Activated T-cell treated with anti-CD3 and anti-CD28 coated beads, Interleukin-2, amount 50 U/mL, for 1 hour (primary cell): ENCODE measurements at regions not wholly inside any gene's neighbourhood (a gene's known extent, or its start where the extent isn't known, plus 50 kb on each side); places are given as distances from the start of the nearest gene placed in this dataset.
A peak's percentile ranks its signal among the peaks of the same experiment; 100 is the strongest.

Source experiments
- DNase-seq: peaks from one replicate; pipeline ENCODE4 v3.0.0-alpha.2; 2020

DNA sequence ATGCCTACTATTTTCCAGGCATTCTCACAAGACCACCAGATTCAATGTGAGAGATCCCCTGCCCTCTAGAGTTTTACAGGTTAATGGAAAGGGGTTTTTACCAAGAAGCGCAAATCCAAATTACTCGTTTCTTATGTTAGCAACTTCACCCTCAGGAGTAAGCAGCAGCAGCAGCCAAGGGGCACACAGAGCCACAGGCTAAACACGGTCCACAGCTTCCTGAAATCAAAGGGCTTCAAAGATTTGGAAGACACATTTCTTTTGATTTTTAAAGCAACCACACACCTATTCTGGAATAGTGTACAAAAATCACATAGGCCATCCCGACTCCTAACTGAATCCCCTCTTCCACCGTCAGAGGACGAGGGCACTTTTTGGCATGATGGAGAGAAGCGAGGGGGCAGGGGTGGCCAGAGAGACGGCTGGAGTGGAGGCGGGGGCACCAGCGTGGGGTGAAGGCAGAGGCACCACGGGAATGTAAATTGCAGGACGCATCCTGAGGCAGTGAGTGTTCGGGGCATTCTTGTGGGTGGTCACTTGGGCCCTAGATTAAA lies 107.0 kb downstream of the ARF6 start:
- no peak for DNase-seq

DNA sequence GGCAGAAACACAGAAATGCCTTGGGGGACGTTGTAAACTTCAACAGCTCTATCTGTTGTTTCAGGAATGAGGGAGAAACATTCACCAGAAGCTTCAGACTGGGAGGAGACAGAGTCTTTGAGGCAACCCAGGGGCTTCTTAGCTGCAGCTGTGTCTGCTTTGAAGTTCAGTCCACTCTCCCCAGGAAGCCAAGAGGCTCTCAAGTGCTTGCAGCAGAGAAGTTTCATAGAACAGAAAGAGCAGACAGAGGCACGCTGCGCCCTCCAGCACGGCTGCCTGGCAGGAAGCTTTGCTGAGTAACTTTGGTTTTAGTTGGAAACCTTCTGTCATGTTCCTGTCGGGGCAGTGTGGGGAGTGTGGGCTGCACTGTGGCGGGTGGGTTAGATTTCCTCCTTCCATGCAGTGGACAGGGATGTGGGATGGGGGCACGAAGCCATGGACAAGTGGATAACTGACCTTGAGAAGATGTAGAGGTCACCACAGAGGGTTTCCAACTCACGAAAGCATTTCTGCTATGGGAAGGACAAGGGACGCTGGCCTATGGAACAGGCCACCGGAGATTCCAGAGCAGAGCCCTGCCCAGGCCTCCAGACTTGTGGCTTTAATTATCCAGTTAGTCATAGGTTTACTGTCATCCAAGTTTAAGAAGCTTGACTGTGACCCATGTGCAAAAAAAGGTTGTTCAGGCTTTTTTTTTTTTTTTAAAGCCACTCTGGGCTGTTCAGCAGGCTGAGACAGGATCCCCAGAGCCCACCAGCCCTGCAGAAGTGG lies 107.7 kb downstream of the ARF6 start:
- DNase-seq, result peak; percentile 77

DNA sequence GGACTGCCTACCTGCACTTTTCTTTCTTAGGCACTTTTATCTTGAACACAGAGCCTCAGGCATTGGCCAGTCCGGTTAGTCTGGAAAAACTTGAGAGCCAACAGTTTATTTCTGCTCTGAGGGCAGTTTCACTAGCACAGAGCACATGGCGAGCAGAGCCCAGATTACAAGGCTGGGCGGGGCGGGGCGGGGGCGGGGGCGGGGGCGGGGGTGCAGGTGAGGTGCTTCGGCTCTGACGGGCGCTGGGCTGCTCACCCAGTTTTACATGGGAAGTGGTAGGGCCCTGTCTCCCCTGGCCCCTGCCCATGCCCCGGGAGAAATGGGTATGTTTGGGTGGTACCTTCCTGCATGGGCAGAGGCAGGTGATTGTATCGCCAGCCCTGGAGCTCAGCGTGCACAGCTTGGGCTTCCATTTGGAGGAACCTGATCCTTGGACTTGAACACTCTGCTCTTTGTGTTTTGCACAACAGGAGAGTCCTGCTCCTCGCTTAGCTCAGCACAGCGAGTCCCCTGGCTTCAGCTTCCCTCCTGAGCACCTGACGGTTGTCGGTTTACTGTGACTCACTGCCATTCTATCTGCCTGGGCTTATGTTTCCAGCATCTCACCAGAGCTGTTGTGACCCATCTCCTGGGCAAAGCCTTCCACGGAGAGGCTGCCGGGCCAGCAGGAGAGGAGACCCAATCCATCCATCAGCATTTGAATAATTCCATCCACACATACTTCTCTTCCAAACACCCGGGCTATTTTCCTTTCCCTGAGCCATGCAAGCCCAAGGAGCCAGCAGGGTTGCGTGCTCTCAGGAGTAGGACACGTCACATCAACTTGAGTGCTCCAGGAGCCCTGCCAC lies 108.5 kb downstream of the ARF6 start:
- peak; percentile 77 for DNase-seq

DNA sequence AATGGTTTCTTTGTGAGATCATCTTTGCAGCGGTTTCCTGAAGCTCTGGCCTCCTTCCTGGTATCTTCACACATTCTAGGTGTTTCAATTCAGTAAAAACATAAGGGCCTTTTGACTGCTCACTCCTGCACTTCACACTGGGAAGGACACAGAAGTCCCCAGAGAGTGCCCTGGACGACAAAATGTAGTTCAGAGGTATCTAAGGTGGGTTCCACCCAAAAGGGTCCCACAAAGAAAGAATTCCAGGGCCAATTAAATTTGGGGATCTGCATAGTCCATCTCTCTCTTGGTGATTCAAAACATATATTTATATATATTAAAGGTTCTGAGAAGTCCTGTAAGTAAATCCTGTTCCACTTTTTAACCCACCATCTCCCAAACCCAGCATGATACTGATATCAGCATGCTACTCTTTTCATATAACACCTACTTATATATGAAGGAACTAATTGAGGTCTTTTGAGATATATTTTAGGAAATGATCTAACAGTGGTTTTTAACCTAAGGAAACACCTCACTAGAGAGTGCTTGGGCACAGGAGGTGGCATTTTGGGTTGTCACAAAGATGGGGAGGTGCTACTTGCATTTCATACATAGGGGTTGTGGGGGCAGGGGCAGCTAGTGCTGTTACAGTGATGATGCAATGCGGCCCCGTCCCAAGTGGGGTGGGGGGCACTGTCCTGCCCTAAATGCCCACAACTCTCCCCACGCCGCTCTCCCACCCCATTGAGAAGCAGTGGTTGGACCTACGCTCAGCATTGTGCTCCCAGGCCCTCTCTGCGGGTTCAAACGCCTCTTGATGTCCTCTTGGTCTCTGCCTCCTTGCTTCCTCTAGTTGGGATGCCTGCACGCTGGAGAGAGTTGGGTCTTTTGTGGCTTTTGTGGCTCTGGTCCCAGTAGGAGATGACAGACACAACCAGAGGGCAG lies 109.4 kb downstream of the ARF6 start:
- DNase-seq, result peak; percentile 65

DNA sequence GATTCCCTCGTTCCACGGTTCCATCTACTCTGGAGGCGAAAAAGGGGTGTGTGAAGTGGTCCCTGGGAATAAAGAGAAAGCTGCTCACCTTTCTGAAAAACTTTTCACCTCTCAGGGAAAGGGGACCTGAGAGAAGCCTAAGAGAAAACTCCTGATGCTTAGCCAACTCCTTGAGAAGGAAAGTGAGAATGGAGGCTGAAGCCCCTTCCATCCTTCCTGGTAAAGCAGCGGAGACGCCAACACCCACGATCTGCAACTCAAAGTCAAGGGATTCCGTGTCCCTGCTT lies 110.0 kb downstream of the ARF6 start:
- DNase-seq, result no peak

DNA sequence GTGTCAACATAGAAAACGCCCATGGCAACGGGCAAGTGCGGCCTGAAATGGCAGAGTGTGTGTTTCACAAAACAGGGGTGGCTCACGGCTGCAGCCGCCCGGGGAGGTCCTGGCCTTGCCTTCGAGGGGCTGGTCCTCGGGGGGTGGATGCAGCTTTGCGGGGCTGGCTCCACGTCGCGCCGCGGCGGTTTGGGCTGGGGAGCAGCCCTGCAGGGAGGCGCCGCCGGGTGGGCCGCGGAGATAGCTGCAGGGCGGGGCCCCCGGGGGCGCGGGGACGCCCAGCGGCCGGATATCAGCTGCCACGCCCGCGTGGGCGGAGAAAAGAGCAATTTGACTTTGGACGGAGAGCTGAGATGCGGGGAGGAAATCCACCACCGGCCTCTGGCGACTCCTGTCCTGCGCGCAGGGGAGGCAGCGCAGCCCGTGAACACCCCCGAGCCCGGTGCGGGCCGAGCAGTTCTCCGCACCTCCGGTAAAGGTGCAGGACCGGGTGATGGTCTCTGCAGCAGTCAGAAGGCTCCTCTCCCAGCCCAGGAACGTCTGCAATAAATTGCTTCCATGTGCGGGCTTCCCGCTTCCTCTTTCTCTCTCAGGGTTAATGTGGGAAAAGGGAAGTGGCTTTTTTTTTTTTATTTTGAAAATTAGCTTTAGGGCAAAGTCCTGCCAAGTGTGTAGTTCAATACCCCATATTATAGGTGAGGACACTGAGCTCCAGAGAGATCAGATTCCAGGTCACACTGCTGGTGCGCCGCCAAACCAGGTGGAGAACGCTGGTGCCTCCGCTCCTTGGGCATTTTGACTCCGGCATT lies 110.5 kb downstream of the ARF6 start:
- DNase-seq, result peak; percentile 78

DNA sequence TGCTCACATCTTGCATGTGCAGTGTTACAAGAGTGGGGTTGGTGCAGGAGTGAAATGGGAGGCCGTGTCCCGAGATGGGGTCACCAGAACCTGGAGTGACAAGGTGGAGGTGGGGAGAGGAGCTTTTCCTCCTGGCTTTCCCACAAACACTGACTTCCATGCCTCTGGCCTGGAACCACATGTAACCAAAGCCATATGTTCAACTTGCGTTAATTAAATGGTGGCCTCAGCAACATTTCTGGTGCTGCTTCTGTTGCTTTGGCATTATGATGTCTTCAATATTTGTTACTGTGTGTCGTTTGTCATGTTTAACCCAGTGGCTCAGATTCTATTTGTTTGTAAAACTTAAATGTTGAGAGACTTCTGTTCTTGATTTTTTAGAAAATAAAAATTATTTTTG lies 110.2 kb downstream of the VCPKMT start:
- DNase-seq, result no peak

DNA sequence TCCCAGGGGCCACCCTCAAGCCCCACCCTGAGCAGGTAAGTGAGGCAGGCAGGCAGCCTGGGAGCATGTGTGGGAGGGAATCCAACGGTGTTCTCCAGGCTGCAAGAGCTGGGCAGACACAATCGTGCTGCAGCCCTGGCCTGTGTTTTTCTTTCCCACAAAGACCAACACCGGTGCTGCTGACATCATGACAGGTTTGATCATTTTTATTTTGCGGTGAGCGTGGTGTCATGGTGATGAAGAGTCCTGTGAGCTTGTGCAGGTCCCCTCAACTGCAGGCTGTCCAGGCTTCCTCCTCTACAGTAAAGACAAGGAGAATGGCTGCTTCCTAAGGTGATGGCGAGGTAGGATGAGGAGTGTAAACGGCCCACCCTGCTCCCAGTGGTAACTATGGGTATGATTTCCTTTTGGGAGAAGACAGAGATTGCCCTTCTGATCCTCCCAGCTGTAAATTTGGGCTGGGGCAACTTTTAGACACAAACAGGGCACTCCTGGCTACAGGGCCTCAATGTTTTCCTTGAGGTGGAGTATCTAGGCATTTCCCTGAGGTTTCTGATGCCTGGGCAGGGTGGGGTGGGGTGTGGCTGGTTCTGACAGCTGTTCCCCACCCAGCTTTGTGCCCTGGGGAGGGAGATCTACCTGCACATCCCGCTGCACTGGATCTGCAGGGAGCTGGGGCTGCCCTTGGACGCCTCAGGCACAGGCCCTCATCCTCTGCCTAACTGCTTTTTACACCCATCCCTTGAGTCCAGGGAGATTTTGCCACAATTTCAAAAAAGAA lies 109.1 kb downstream of the VCPKMT start:
- no peak for DNase-seq

DNA sequence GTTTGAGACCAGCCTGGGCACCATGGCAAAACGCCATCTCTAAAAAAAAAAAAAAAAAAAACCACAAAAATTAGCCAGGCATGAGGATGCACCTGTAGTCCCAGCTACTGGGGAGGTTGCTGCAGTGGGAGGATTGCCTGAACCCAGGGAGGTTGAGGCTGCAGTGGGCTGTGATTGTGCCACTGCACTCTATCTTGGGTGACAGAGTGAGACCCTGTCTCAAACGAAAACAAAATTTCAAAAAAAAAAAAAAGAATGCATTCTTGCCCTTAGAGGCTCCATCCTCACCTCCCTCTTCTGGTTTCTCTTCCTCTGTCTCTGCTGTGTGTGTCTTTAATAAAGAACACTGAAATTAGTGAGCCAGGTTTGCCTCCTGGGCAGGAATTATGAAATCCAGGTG lies 107.8 kb downstream of the VCPKMT start:
- no peak for DNase-seq

DNA sequence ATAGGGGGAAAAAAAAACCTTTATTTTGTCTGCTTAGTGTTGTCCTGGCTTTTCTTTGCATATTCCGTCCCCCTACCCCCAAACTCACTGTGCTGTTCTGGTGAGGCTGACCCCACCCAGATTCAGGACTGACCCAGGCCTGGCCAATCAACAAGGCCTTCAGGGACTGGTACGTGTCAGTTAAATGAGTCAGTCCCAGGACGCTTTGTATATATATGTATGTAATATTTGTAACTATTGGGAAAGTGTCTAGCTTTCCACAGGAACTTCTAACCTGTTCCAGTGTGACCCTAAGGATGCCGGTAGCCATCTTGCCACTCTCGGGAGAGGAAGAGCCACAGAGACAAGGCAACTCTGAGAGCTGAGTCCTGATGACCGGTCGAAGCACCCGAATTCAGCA lies 107.4 kb downstream of the VCPKMT start:
- DNase-seq, result no peak

DNA sequence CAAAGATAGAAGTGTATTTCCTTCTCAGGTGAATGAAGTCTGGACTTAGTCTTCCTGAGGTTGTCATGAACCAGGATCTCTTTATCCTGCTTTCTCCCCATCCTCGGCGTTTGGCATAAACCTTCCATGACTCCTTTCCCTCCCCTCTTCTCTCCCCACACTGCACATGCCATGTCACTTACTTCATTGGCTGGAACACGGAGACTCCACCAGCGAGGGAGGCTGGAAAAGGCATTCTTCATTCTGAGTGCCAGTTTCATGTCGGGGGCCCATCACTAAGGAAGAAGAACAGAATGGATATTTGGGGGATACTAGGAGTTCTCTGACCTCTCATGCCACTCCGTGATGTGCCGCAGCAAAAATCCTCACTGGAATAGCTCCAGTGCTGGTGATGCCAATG lies 105.6 kb downstream of the VCPKMT start:
- no peak for DNase-seq

DNA sequence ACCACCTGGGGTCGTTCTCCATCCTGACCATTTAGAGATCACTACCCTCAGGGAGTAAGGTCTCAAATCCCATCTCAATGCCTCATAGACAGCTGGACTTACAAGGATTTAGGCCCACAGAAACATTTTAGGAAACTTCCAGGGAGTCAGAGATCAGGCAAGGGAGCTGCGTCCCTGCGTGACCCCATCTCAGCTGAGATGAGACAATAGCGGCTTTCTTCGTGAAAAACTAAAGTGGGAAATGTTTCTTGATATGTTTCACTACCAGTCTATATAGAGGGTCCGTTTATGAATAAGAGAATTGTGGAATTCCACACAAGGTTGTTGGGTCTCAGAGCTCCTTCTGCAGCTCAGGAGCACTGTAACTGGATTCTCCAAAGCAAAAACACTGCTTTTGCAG lies 105.1 kb downstream of the VCPKMT start:
- no peak for DNase-seq

DNA sequence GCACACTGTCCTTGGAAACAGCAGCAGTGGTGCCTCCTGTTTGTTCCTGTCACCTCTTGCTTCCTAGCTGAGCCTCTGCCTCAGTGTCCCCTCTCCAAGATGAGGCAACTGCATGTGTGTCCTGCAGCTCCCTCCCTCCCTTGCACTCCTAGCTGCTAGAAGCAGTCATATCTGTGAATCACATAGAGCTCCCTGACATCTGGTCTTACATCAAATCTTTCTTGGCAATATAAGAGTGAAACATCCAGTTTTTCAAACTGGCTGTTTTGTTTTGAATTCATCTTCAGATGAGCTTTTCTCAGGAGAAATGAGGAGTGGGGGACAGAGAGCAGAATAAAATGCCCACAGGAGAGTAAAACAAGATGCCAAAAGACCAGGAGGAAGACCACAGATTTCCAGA lies 103.7 kb downstream of the VCPKMT start:
- DNase-seq, result no peak

DNA sequence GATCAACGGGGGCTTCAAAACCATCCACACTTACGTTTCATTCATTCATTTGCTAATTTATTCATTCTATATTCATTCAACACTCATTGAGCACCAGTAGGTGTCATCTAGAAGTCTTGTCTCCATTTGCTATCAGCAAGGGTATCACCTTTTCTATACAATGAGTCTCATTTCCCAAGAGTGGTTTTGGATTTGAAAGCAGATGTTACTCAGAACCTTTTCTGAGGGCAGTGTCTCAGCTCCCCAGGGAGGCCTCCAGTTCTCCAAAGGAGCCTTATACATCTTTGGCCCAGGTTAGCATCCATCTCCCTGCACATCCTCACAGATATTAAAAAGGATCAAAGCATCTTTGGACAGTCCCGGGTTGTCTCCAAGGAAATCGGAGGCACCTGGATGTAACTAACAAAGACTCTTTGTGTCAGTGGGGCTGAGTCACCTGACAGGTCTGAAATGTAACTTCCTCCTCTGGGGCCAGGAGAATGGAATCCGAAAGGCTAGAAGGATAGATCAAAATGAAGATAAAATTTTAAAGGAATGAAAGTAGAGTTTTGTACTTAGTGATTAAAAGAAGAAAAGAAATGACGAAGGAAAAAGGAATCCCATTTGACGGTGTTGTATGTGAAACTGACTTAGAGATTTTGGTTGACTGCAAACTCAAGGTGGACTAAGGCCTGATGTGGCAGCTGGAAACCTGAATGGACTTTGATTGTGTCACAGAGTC lies 103.0 kb downstream of the VCPKMT start:
- no peak for DNase-seq

DNA sequence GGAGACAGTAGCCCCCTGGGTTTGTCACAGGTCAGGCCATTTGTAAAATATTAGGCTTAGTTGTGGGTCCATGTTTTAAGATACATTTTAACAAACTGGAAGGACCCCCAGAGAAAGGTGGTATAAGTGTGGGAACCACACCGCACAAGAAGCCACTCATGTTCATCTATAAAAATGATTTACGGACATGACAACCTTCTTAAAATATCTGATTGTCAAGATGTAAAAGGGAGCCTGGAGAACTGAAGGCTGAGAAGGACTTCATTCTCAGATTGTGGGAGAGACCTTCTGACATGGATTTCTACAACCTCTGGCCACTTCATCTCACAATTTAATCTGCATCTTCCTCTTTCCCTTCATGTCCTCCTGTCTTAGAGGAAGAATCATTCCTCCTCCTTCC lies 102.4 kb downstream of the VCPKMT start:
- no peak for DNase-seq

DNA sequence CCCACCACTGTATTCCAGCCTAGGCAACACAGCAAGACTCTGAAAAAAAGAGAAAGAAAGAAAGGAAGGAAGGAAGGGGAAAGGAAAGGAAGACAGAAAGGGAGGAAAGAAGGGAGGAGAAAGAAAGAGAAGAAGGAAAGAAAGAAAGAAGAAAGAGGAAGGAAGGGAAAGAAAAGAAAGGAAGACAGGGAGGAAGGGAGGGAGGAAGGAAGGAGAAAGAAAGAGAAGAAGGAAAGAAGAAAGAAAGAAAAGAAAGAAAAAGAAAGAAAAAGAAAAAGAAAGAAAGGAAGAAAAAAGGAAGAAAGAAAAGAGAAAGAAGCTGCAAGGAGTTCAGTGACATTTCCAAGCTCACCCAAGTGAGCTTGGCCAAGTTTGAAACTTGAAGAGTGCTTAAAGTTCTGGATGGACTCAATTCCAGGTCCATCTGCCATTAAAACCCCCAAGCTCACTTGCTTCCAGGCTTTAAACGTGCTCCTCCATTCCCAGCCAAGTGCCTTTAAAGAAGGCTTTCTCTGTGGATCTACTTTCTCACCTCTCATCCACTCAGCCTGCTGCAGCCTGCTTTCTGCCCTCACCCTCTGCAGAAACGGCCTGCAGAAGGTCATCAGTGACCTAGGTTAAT lies 101.5 kb downstream of the VCPKMT start:
- DNase-seq, result no peak

DNA sequence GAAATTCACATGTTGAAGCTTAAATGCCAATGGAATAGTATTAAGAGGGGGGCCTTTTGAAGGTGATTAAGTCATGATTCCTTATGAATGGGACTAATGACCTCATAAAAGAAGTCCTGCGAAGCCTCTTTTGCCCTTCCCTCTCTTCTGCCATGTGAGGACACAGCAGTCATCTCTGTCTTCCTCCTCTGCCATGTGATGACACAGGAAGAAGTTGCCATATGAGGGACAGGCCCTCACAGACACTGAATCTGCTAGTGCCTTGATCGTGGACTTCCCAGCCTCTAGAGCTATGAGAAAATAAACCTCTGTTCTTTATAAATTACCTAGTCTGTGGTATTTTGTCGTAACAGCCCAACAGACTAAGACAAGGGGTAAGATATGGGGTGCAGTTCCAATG lies 100.7 kb downstream of the VCPKMT start:
- DNase-seq, result no peak

DNA sequence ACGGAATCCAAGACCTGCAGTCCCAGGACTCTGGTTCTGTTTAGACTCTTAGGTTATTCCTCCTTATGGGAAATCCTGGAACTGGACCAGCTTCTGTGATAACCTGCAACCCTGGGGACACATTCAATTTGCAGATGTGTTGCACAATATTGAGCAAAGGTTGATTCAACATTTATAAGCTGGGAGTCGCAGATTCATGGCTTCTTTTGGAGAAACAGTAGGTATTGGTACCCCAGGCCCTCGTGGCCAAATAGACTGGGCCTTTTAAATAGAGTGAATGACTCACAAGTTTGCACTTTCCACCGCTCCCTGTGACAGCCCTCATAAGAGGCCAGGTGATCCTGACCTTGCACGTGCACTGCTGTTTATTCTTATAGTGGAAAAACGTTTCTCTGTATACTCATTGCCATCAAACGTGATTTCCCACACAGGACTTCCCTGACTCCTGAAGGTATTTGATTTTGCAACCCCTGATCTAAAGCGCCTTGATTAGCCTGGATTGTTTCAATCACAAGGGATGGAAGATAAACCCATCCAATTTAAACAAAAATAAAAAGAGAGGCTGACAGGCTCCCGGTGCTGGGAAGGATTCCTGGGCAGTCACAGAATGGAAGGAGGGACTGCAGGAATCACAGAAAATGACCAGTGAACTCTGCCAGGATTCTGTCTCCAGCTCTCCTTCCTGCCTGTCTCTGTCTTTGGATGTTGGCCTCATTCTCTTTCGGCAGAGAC lies 98.0 kb downstream of the VCPKMT start:
- no peak for DNase-seq

DNA sequence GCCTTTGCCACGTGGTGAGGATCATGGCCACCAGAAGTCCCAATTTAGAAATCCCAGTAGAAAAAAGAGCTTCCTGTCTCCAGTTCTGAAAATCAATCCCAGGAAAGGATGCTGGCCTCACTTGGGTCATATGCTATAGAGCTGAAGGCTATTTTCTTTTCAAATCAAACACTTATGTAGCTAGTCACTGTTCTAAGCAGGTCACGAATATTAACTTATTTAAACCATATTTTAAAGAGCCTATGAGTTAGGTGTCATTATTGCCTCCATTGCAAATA lies 97.5 kb downstream of the VCPKMT start:
- no peak for DNase-seq

DNA sequence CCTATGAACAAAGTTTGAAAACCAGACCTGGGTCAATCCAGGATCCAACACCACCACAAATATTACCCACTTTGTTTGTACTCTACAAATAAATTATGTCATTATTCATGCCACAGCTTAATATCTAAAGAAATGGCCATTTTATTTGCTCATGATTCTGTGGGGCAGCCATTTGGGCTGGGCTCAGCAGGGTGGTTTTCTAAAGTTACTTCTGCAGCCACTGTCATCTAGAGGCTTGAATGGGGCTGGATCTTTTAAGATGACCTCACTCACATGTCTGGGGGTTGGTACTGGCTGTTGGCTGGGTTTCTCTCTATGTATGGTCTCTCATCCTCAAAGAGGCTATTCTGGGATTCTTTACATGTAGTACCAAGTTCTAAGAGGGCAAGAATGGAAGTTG lies 96.2 kb downstream of the VCPKMT start:
- DNase-seq, result no peak
